NT2/D1 (cell line): ENCODE measurements at regions not wholly inside any gene's neighbourhood (a gene's known extent, or its start where the extent isn't known, plus 50 kb on each side); places are given as distances from the start of the nearest gene placed in this dataset.

ENCODE experiments used
- DNase-seq: peaks from one replicate; pipeline ENCODE4 v3.0.0-alpha.2; 2011; ENCODE audit warnings: low read depth, low spot score
- H3K27me3 ChIP-seq: 2 replicates; pipeline ENCODE4 v1.6.0; 2011; ENCODE audit warnings: mild to moderate bottlenecking; ENCODE audit not compliant: insufficient read length, insufficient read depth
- H3K36me3 ChIP-seq: 2 replicates; pipeline ENCODE4 v1.6.1; 2011; ENCODE audit warnings: mild to moderate bottlenecking, low read length, mixed read lengths; ENCODE audit not compliant: insufficient read depth, insufficient read length
- H3K4me1 ChIP-seq: 2 replicates; pipeline ENCODE4 v1.5.1; 2011; ENCODE audit not compliant: insufficient read depth, insufficient read length
- H3K4me3 ChIP-seq: 2 replicates; pipeline ENCODE4 v1.5.1; 2011; ENCODE audit warnings: low read depth; ENCODE audit not compliant: insufficient read length
- H3K9ac ChIP-seq: 2 replicates; pipeline ENCODE4 v1.6.0; 2011; ENCODE audit warnings: low read depth; ENCODE audit not compliant: insufficient read length
- H3K9me3 ChIP-seq: 2 replicates; pipeline ENCODE4 v1.5.1; 2011; ENCODE audit warnings: mild to moderate bottlenecking, low read length; ENCODE audit not compliant: insufficient read depth
- SUZ12 ChIP-seq: IDR thresholded peaks from 2 replicates; pipeline ENCODE4 v1.6.1; 2011; ENCODE audit not compliant: insufficient read length, insufficient read depth; ENCODE audit errors: extremely low read depth
- YY1 ChIP-seq: IDR thresholded peaks from 2 replicates; pipeline ENCODE4 v1.6.1; 2011; ENCODE audit not compliant: insufficient read length, insufficient read depth
- ZNF274 ChIP-seq: IDR thresholded peaks from 2 replicates; pipeline ENCODE4 v1.6.1; 2011; ENCODE audit warnings: mild to moderate bottlenecking, low read depth, low read length

- Histone ChIP-seq H3K9ac (no peak overlapping the region), H3K4me3 (no peak overlapping the region), H3K9me3 (no peaks in the 10 kb centered on the region), H3K4me1 (no peaks in the 10 kb centered on the region), H3K36me3 (no peaks in the 10 kb centered on the region), H3K27me3 (peaks cover 94% of the 10 kb centered on the region)
- no peak for TF ChIP-seq ZNF274
- TF ChIP-seq YY1 = no peak
- no peak for TF ChIP-seq SUZ12
- DNase-seq = peak; percentile 46
These were observed 108.5 kb downstream of the TMEM114 start for GRCh38 chr16:8481810-8482209.

GRCh38 chr16:8476824-8477223 is 113.5 kb downstream of the TMEM114 start:
- H3K9me3 ChIP-seq = no peaks in the 10 kb centered on the region
- no peaks in the 10 kb centered on the region for H3K36me3 ChIP-seq
- no peak overlapping the region for H3K9ac ChIP-seq
- no peak for DNase-seq
- H3K4me1 ChIP-seq = no peaks in the 10 kb centered on the region
- TF ChIP-seq SUZ12 (no peak), ZNF274 (no peak), YY1 (no peak)
- peaks cover 72% of the 10 kb centered on the region for H3K27me3 ChIP-seq
- no peak overlapping the region for H3K4me3 ChIP-seq

- Histone ChIP-seq H3K27me3 (peaks cover 51% of the 10 kb centered on the region), H3K36me3 (no peaks in the 10 kb centered on the region), H3K4me3 (no peak overlapping the region), H3K9ac (no peak overlapping the region), H3K9me3 (no peaks in the 10 kb centered on the region), H3K4me1 (no peaks in the 10 kb centered on the region)
- no peak for DNase-seq
- no peak for TF ChIP-seq SUZ12
- TF ChIP-seq YY1 = no peak
- TF ChIP-seq ZNF274 = no peak
These were observed 115.7 kb downstream of the TMEM114 start for GRCh38 chr16:8474587-8474986.

- no peak for DNase-seq
- H3K4me1 ChIP-seq = no peaks in the 10 kb centered on the region
- H3K27me3 ChIP-seq = peaks cover under 1% of the 10 kb centered on the region
- no peaks in the 10 kb centered on the region for H3K9me3 ChIP-seq
- no peak for TF ChIP-seq SUZ12
- no peak for TF ChIP-seq ZNF274
- no peak for TF ChIP-seq YY1
- no peak overlapping the region for H3K4me3 ChIP-seq
- no peaks in the 10 kb centered on the region for H3K36me3 ChIP-seq
- H3K9ac ChIP-seq = no peak overlapping the region
These were observed 121.1 kb downstream of the TMEM114 start for GRCh38 chr16:8469102-8469778.

- H3K27me3 ChIP-seq = no peaks in the 10 kb centered on the region
- TF ChIP-seq SUZ12 = no peak
- TF ChIP-seq ZNF274 = no peak
- TF ChIP-seq YY1 = no peak
- H3K9me3 ChIP-seq = no peaks in the 10 kb centered on the region
- DNase-seq = no peak
- H3K4me1 ChIP-seq = no peaks in the 10 kb centered on the region
- H3K36me3 ChIP-seq = no peaks in the 10 kb centered on the region
- H3K4me3 ChIP-seq = no peak overlapping the region
- H3K9ac ChIP-seq = no peak overlapping the region
These were observed 125.3 kb downstream of the TMEM114 start for GRCh38 chr16:8464979-8465378.

- peaks cover 2% of the 10 kb centered on the region for H3K27me3 ChIP-seq
- no peak overlapping the region for H3K9ac ChIP-seq
- no peak for DNase-seq
- no peak overlapping the region for H3K4me3 ChIP-seq
- no peaks in the 10 kb centered on the region for H3K36me3 ChIP-seq
- H3K4me1 ChIP-seq = peaks cover 5% of the 10 kb centered on the region
- TF ChIP-seq SUZ12 (no peak), ZNF274 (no peak), YY1 (no peak)
- H3K9me3 ChIP-seq = no peaks in the 10 kb centered on the region
These were observed 131.1 kb downstream of the TMEM114 start for GRCh38 chr16:8459085-8459733.

GRCh38 chr16:8458481-8459046 is 131.7 kb downstream of the TMEM114 start:
- H3K9me3 ChIP-seq = no peaks in the 10 kb centered on the region
- H3K36me3 ChIP-seq = no peaks in the 10 kb centered on the region
- no peak for TF ChIP-seq YY1
- no peak for TF ChIP-seq ZNF274
- TF ChIP-seq SUZ12 = no peak
- no peak overlapping the region for H3K4me3 ChIP-seq
- DNase-seq = no peak
- peaks cover 5% of the 10 kb centered on the region for H3K4me1 ChIP-seq
- H3K27me3 ChIP-seq = peaks cover 2% of the 10 kb centered on the region
- no peak overlapping the region for H3K9ac ChIP-seq

- no peak for TF ChIP-seq YY1
- no peak for TF ChIP-seq SUZ12
- TF ChIP-seq ZNF274 = no peak
- DNase-seq = no peak
- H3K36me3 ChIP-seq = no peaks in the 10 kb centered on the region
- no peaks in the 10 kb centered on the region for H3K9me3 ChIP-seq
- H3K9ac ChIP-seq = no peak overlapping the region
- H3K27me3 ChIP-seq = peaks cover 5% of the 10 kb centered on the region
- H3K4me3 ChIP-seq = no peak overlapping the region
- H3K4me1 ChIP-seq = peaks cover 5% of the 10 kb centered on the region
These were observed 137.0 kb downstream of the TMEM114 start for GRCh38 chr16:8453359-8453758.
